ENCODE measurements at regions not wholly inside any gene's neighbourhood (a gene's known extent, or its start where the extent isn't known, plus 50 kb on each side); places are given as distances from the start of the nearest gene placed in this dataset.

DNA sequence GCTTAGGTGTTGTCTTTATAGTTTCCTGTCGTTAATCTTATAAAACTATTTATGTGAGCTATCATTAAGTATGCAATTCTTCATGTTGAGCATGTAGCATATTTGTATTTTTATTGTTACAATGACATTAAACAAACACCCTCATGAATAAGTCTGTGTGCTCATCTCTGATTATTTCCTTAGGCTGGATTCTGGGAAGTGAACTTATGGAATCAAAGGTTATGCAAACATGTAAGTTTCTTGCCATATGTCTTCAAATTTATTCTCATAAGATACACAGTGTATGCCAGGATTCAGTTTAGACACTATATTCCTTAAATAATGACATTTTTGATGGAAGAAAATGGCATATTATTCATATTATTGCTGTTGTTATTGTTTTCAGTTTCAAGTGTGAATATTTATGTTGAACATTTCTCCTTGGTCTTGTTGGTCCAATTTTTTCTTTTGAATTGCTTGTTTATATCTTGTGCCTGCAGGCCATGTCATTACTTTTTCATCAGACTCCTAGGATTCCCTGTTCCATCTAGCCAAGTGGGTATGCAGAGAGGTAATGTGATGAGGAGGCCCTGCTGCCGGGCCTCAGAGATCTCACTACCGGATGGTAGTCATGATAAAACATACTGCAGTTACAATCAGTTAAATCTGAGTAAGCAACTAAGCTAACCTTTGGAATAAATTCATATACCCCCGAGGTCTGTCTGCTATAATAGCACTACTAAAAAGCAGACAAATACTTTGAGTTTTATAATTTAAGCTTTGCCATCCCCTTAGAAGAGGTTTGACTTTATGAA lies 684.3 kb upstream of the SGO1 start:
- TF ChIP-seq, protein P1, sequence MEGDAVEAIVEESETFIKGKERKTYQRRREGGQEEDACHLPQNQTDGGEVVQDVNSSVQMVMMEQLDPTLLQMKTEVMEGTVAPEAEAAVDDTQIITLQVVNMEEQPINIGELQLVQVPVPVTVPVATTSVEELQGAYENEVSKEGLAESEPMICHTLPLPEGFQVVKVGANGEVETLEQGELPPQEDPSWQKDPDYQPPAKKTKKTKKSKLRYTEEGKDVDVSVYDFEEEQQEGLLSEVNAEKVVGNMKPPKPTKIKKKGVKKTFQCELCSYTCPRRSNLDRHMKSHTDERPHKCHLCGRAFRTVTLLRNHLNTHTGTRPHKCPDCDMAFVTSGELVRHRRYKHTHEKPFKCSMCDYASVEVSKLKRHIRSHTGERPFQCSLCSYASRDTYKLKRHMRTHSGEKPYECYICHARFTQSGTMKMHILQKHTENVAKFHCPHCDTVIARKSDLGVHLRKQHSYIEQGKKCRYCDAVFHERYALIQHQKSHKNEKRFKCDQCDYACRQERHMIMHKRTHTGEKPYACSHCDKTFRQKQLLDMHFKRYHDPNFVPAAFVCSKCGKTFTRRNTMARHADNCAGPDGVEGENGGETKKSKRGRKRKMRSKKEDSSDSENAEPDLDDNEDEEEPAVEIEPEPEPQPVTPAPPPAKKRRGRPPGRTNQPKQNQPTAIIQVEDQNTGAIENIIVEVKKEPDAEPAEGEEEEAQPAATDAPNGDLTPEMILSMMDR (IDR thresholded peaks at IDR 0.05): no peak
- Histone ChIP-seq H4K20me1 (ENCODE audit: insufficient read depth, low read length) (no peaks in the 10 kb centered on the region), H3K27ac (ENCODE audit: low read depth in 1 of 2, low read length in 2 of 2) (no peak overlapping the region), H3K79me2 (ENCODE audit: insufficient read depth, low read length) (no peaks in the 10 kb centered on the region), H3K9me3 (replicated peaks in 1 of 2; ENCODE audit: control insufficient read depth in 1 of 2, insufficient read depth in 1 of 2, low read length in 2 of 2) (peaks cover 4 to 11% of the 10 kb centered on the region in 2 donors), H3K36me3 (replicated peaks in 1 of 2; ENCODE audit: control insufficient read depth in 1 of 2, insufficient read depth in 2 of 2, low read length in 2 of 2) (no peaks in the 10 kb centered on the region), H3K9ac (ENCODE audit: insufficient read depth, low read length, poor library complexity, severe bottlenecking) (no peak overlapping the region), H3K27me3 (ENCODE audit: control insufficient read depth in 2 of 2, insufficient read depth in 2 of 2, low read length in 2 of 2) (no peaks in the 10 kb centered on the region), H2AFZ (ENCODE audit: insufficient read depth, low read depth, low read length, poor library complexity, severe bottlenecking) (no peak overlapping the region), H3K4me1 (ENCODE audit: control insufficient read depth in 1 of 2, insufficient read depth in 2 of 2, low read length in 2 of 2) (no peaks in the 10 kb centered on the region), H3K4me2 (replicated peaks; ENCODE audit: extremely low read depth, low read length, poor library complexity, severe bottlenecking) (no peak overlapping the region), H3K4me3 (replicated peaks in 1 of 3; ENCODE audit: low read depth in 2 of 3, low read length in 3 of 3) (no peak overlapping the region)
- no CpG with 5 or more reads among the region's 4 CpGs for WGBS (ENCODE audit: insufficient coverage)
- H3K4me1 Mint-ChIP-seq: no peaks in the 10 kb centered on the region
- no peaks in the 10 kb centered on the region for H3K36me3 Mint-ChIP-seq
- intact Hi-C loops (cut with micrococcal nuclease): no loop called here
- H3K9me3 Mint-ChIP-seq: peaks cover 6 to 17% (median 10%) of the 10 kb centered on the region in 7 donors
- DNase-seq: no peak
- H3K4me3 Mint-ChIP-seq: no peak overlapping the region
- no peak overlapping the region for H3K27ac Mint-ChIP-seq
- peaks cover 0 to 6% (median 0%) of the 10 kb centered on the region in 3 donors for H3K27me3 Mint-ChIP-seq (ENCODE audit: low read depth in 3 of 3)

DNA sequence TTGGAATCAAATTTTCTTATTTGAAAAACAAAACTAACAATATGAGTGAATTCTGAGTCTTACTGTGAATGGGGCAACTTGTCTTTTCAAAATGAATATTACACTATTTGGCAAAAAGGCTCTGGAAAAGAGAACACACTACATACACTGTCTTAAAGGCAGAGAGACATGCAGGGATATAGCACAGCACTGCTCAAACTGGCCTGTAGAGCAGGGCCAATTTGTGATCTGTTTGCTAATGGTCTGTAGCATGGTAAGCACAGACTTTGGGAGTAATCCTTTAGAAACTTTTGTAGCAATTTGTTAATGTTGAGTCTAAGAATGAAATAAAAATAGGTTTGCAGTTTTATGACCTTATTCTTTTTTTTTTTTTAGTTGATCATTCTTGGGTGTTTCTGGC lies 679.8 kb upstream of the SGO1 start:
- H3K79me2 ChIP-seq (ENCODE audit: insufficient read depth, low read length): no peaks in the 10 kb centered on the region
- peaks cover 0 to 6% (median 0%) of the 10 kb centered on the region in 3 donors for H3K27me3 Mint-ChIP-seq (ENCODE audit: low read depth in 3 of 3)
- no peaks in the 10 kb centered on the region for H4K20me1 ChIP-seq (ENCODE audit: insufficient read depth, low read length)
- H3K27ac Mint-ChIP-seq: no peak overlapping the region
- no peak overlapping the region for H3K4me2 ChIP-seq (replicated peaks; ENCODE audit: extremely low read depth, low read length, poor library complexity, severe bottlenecking)
- no peak overlapping the region for H3K9ac ChIP-seq (ENCODE audit: insufficient read depth, low read length, poor library complexity, severe bottlenecking)
- H3K9me3 Mint-ChIP-seq: peaks cover 8 to 27% (median 13%) of the 10 kb centered on the region in 7 donors
- DNase-seq: no peak
- H3K4me1 Mint-ChIP-seq: no peaks in the 10 kb centered on the region
- no peaks in the 10 kb centered on the region for H3K27me3 ChIP-seq (ENCODE audit: control insufficient read depth in 2 of 2, insufficient read depth in 2 of 2, low read length in 2 of 2)
- intact Hi-C loops (cut with micrococcal nuclease): no loop called here
- H2AFZ ChIP-seq (ENCODE audit: insufficient read depth, low read depth, low read length, poor library complexity, severe bottlenecking): no peak overlapping the region
- no peaks in the 10 kb centered on the region for H3K36me3 Mint-ChIP-seq
- no peak overlapping the region for H3K4me3 ChIP-seq (replicated peaks in 1 of 3; ENCODE audit: low read depth in 2 of 3, low read length in 3 of 3)
- H3K4me1 ChIP-seq (ENCODE audit: control insufficient read depth in 1 of 2, insufficient read depth in 2 of 2, low read length in 2 of 2): no peaks in the 10 kb centered on the region
- TF ChIP-seq, protein P1 (IDR thresholded peaks at IDR 0.05): no peak
- H3K36me3 ChIP-seq (replicated peaks in 1 of 2; ENCODE audit: control insufficient read depth in 1 of 2, insufficient read depth in 2 of 2, low read length in 2 of 2): no peaks in the 10 kb centered on the region
- H3K4me3 Mint-ChIP-seq: no peak overlapping the region
- H3K9me3 ChIP-seq (replicated peaks in 1 of 2; ENCODE audit: control insufficient read depth in 1 of 2, insufficient read depth in 1 of 2, low read length in 2 of 2): peaks cover 7 to 12% of the 10 kb centered on the region in 2 donors
- H3K27ac ChIP-seq (ENCODE audit: low read depth in 1 of 2, low read length in 2 of 2): no peak overlapping the region

Measured in CD14-positive monocyte (primary cell).